ENCODE measurements at regions not wholly inside any gene's neighbourhood (a gene's known extent, or its start where the extent isn't known, plus 50 kb on each side); places are given as distances from the start of the nearest gene placed in this dataset.

GRCh38 chr5:127223256-127223974 lies 67.2 kb upstream of the MEGF10 start:
- TF ChIP-seq EZH2 (IDR thresholded peaks at IDR 0.05; ENCODE audit: low read depth) (no peak), CTCF (conservative IDR thresholded peaks at IDR 0.05) (no peak)

All from PC-9 (cell line).